Small intestine (tissue), 7 donors: ENCODE measurements at regions not wholly inside any gene's neighbourhood (a gene's known extent, or its start where the extent isn't known, plus 50 kb on each side); places are given as distances from the start of the nearest gene placed in this dataset.

Experiments used
- DNase-seq, 2 donors: peaks; one replicate each; pipeline versions ENCODE4 v3.0.0 to v3.0.0-alpha.2; 2013
- FAIRE-seq: peaks from 2 replicates; lab custom pipeline; 2012; peaks lifted over from hg19 to GRCh38; lab: Jason Lieb, UNC
- H3K27ac ChIP-seq, 3 donors: one replicate each; pipeline ENCODE4 v1.5.1; 2013; ENCODE audit warnings: low read length in 2 of 3, mild to moderate bottlenecking in 2 of 3, control low read depth in 1 of 3, inconsistent platforms in 1 of 3, low read depth in 1 of 3, moderate library complexity in 1 of 3
- H3K27me3 ChIP-seq, 3 donors: one replicate each; pipeline ENCODE4 v1.6.1; 2013; ENCODE audit warnings: low read length in 3 of 3, inconsistent platforms in 1 of 3; ENCODE audit not compliant: control insufficient read depth in 3 of 3, insufficient read depth in 3 of 3
- H3K36me3 ChIP-seq, 3 donors: one replicate each; pipeline ENCODE4 v1.6.1; 2013; ENCODE audit warnings: low read length in 3 of 3, inconsistent platforms in 1 of 3, low read depth in 1 of 3, mild to moderate bottlenecking in 1 of 3, moderate library complexity in 1 of 3; ENCODE audit not compliant: control insufficient read depth in 3 of 3, insufficient read depth in 2 of 3
- H3K4me1 ChIP-seq, 3 donors: one replicate each; pipeline ENCODE4 v1.6.1; 2013; ENCODE audit warnings: low read length in 2 of 3, inconsistent platforms in 1 of 3, low read depth in 1 of 3, mild to moderate bottlenecking in 1 of 3, moderate library complexity in 1 of 3; ENCODE audit not compliant: control insufficient read depth in 3 of 3, insufficient read depth in 2 of 3
- H3K4me3 ChIP-seq, 3 donors: one replicate each; pipeline ENCODE4 v1.5.1; 2013; ENCODE audit warnings: low read length in 3 of 3, control low read depth in 1 of 3, inconsistent platforms in 1 of 3, low read depth in 1 of 3, mild to moderate bottlenecking in 1 of 3, moderate library complexity in 1 of 3
- H3K9me3 ChIP-seq, 2 donors: one replicate each; pipeline ENCODE4 v1.6.1; 2013; ENCODE audit warnings: low read depth in 1 of 2, low read length in 1 of 2; ENCODE audit not compliant: control insufficient read depth in 2 of 2, insufficient read depth in 1 of 2
- WGBS, 3 donors: extraction: QIAGEN DNeasy Blood & Tissue Kit; methylation state at CpG; one replicate each; pipeline ENCODE4 v1.1.7; 2013; 5-methylcytosine and 5-hydroxymethylcytosine counted together
- donor health status: healthy with polysubstance abuse.
- donor health status: control.
- donor health status: control.
- donor health status: Bipolar disorder and iron deficiency.
- donor health status: healthy.

DNA sequence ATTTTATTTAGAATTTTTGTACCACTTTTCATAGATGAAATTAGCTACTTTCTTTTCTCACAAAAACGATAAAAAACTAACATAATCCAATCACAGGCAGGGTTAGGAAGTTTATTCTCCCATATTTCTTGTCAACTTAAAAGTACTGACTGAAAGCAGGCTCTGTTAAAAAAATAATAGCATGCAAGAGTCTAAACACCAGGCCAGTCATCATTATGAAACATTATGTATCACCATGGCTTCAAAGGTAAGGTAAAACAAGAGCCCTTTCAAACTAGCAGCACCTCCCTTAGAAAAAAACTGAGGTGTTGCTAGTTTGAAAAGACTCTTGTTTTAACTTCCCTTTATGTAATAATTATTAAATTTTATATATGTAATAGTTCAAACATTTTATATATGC lies 848.0 kb downstream of the RNF144A start:
- Histone ChIP-seq H3K36me3 (no peaks in the 10 kb centered on the region), H3K9me3 (peaks cover 0 to 30% of the 10 kb centered on the region in 2 donors), H3K4me1 (no peaks in the 10 kb centered on the region), H3K27me3 (no peaks in the 10 kb centered on the region), H3K4me3 (no peak overlapping the region), H3K27ac (no peak overlapping the region)
- DNase-seq = no peak
- no peak for FAIRE-seq
- whole genome bisulfite sequencing, 3 donors = 78 to 83% (median 79%) methylated on average over 1 of the region's 1 CpG

DNA sequence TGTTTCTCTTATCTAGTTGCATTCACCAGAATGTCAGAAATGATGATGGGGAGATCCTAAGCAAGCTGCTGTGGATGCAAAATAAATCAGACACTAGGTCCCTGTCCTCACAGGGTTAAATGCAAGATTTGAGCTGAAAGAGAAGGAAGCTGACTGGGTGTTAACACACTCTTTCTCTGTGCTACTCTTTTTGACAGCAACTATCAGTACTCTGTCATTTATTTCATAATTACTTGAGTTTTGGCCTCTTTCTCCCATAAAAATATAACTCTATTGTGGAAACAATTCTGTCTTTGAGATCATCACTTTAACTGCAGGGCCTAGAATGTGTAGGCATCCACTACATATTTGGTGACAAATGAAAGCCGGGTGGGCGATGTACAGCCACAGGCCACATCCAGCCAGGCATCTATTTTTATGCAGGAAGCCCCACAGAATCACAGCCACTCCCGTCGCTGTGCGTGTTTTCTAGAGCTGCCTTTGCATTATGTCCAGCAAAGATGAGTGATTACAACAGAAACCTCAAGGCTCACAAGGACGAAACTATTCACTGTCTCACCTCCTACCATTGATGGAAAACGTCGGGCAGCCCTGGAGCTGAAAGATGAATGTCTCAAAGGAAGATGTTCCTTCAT lies 849.0 kb downstream of the RNF144A start:
- no peak for FAIRE-seq
- Histone ChIP-seq H3K4me3 (no peak overlapping the region), H3K9me3 (peaks cover 0 to 30% of the 10 kb centered on the region in 2 donors), H3K36me3 (no peaks in the 10 kb centered on the region), H3K4me1 (no peaks in the 10 kb centered on the region), H3K27ac (no peak overlapping the region), H3K27me3 (no peaks in the 10 kb centered on the region)
- no peak for DNase-seq
- 81 to 88% (median 84%) methylated on average over 8 of the region's 8 CpGs for WGBS, 3 donors

- no peak for FAIRE-seq
- no peak overlapping the region for H3K4me3 ChIP-seq
- WGBS, 3 donors = 93 to 96% (median 94%) methylated on average over 18 to 26 of the region's 26 CpGs
- H3K36me3 ChIP-seq = no peaks in the 10 kb centered on the region
- peaks cover 0 to 30% of the 10 kb centered on the region in 2 donors for H3K9me3 ChIP-seq
- no peaks in the 10 kb centered on the region for H3K4me1 ChIP-seq
- DNase-seq = no peak
- no peak overlapping the region for H3K27ac ChIP-seq
- H3K27me3 ChIP-seq = no peaks in the 10 kb centered on the region
Observed at GRCh38 chr2:7766978-7767565, 849.9 kb downstream of the RNF144A start.

DNA sequence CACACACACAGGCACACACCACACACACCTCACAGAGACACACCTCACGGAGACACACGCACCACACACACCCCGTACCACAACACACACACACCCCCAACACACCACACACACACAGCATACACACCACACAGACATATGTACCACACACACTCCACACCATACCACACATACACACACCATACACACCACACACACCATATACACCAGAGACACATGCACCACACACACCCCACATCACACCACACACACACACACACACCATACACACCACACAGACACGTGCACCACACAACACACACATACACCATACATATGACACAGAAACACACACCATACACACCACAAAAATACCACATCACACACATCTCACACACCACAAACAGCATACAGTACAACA lies 850.7 kb downstream of the RNF144A start:
- FAIRE-seq = no peak
- H3K27ac ChIP-seq = no peak overlapping the region
- no peaks in the 10 kb centered on the region for H3K27me3 ChIP-seq
- H3K4me1 ChIP-seq = no peaks in the 10 kb centered on the region
- 93 to 98% (median 94%) methylated on average over 4 of the region's 4 CpGs for WGBS, 3 donors
- DNase-seq = no peak
- no peak overlapping the region for H3K4me3 ChIP-seq
- H3K36me3 ChIP-seq = no peaks in the 10 kb centered on the region
- H3K9me3 ChIP-seq = peaks cover 0 to 25% of the 10 kb centered on the region in 2 donors

- Histone ChIP-seq H3K27me3 (no peaks in the 10 kb centered on the region), H3K27ac (no peak overlapping the region), H3K4me1 (peaks cover 0 to 8% (median 0%) of the 10 kb centered on the region in 3 donors), H3K4me3 (no peak overlapping the region), H3K36me3 (no peaks in the 10 kb centered on the region), H3K9me3 (peaks cover 0 to 8% of the 10 kb centered on the region in 2 donors)
- no peak for FAIRE-seq
- WGBS, 3 donors = 75 to 87% (median 87%) methylated on average over 5 of the region's 5 CpGs
- no peak for DNase-seq
Observed at GRCh38 chr2:7771781-7772180, 854.6 kb downstream of the RNF144A start.

- Histone ChIP-seq H3K27ac (no peak overlapping the region), H3K4me3 (no peak overlapping the region), H3K4me1 (peaks cover 0 to 8% (median 0%) of the 10 kb centered on the region in 3 donors), H3K9me3 (peaks cover 0 to 8% of the 10 kb centered on the region in 2 donors), H3K36me3 (no peaks in the 10 kb centered on the region), H3K27me3 (no peaks in the 10 kb centered on the region)
- DNase-seq = peak in 1 of 2 donors; percentile 50
- WGBS, 3 donors = 50 to 62% (median 53%) methylated on average over 12 of the region's 12 CpGs
- no peak for FAIRE-seq
Observed at GRCh38 chr2:7773362-7774360, 856.4 kb downstream of the RNF144A start.

DNA sequence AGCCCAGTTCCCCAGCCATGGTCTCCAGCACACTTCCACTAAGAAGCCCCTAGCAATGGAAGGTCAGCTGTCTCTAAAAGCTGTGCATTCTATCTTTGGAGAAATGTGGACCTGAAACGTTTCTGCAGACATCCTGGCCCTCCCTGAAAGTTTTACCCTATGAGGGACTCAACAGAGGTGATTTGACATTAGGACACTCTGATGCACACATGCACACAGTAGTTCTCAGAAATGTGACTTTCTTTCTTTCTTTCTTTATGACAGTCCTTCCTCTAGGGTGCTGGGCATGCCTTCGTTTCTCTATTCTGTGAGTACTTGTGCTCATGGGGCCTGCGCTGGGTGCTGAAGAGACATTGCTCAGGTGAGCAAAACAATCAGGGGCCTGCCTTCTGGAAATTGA lies 857.3 kb downstream of the RNF144A start:
- H3K9me3 ChIP-seq = peaks cover 0 to 2% of the 10 kb centered on the region in 2 donors
- H3K27me3 ChIP-seq = no peaks in the 10 kb centered on the region
- no peak for DNase-seq
- H3K36me3 ChIP-seq = no peaks in the 10 kb centered on the region
- WGBS, 3 donors = 66 to 75% (median 71%) methylated on average over 3 of the region's 3 CpGs
- H3K4me3 ChIP-seq = no peak overlapping the region
- no peak for FAIRE-seq
- no peak overlapping the region for H3K27ac ChIP-seq
- peaks cover 0 to 8% (median 0%) of the 10 kb centered on the region in 3 donors for H3K4me1 ChIP-seq

DNA sequence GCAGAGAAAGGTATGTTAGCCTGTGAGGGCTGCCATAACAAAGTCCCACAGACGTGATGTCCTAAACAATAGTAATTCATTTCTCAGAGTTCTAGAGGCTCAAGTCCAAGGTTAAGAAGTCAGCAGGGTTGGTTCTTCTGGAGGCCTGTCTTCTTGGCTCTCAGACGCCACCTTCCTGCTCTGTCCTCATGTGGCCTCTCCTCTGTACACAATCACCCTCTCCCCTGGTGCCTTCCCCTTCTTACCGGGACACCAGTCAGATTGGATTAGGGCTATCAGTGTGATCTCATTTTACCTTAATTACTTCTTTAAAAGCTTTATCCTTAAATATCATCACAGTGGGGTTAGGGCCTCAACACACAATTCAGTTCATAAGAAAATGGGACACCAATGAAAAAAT lies 860.5 kb downstream of the RNF144A start:
- no peak overlapping the region for H3K27ac ChIP-seq
- no peaks in the 10 kb centered on the region for H3K9me3 ChIP-seq
- no peak for FAIRE-seq
- H3K4me1 ChIP-seq = peaks cover 0 to 8% (median 0%) of the 10 kb centered on the region in 3 donors
- no peaks in the 10 kb centered on the region for H3K36me3 ChIP-seq
- no peaks in the 10 kb centered on the region for H3K27me3 ChIP-seq
- no peak for DNase-seq
- WGBS, 3 donors = 39 to 73% (median 45%) methylated on average over 3 of the region's 3 CpGs
- no peak overlapping the region for H3K4me3 ChIP-seq
